GM23248 (cell line): ENCODE measurements at regions not wholly inside any gene's neighbourhood (a gene's known extent, or its start where the extent isn't known, plus 50 kb on each side); places are given as distances from the start of the nearest gene placed in this dataset.

Experiments
- EZH2 ChIP-seq: fragments of 200-600 bp; sonication (generic); IDR thresholded peaks from 2 replicates; pipeline ENCODE4 v1.6.1; 2018; ENCODE audit warnings: antibody characterized with exemption, mild to moderate bottlenecking; ENCODE audit not compliant: insufficient read depth, poor library complexity, severe bottlenecking
- EZH2phosphoT487 ChIP-seq: fragments of 200-600 bp; sonication (generic); IDR thresholded peaks from 2 replicates; pipeline ENCODE4 v1.6.1; 2018; ENCODE audit warnings: antibody characterized with exemption, moderate library complexity, mild to moderate bottlenecking, low read depth; ENCODE audit not compliant: insufficient read depth

- TF ChIP-seq EZH2 (no peak), EZH2phosphoT487 (no peak)
These were observed 190.4 kb downstream of the MC4R start for GRCh38 chr18:60182223-60182622.
